GM19239 (cell line): ENCODE measurements at regions not wholly inside any gene's neighbourhood (a gene's known extent, or its start where the extent isn't known, plus 50 kb on each side); places are given as distances from the start of the nearest gene placed in this dataset.
"Not testable (repeated sequence)": the region's sequence is repeated elsewhere in the genome, so short reads cannot be mapped to it uniquely, and the experiment has no call there.

Experiments
- DNase-seq: peaks from one replicate; pipeline ENCODE4 v3.0.0; 2011; ENCODE audit warnings: low spot score; ENCODE audit not compliant: insufficient read length
- FAIRE-seq: peaks from 2 replicates; lab custom pipeline; 2011; peaks lifted over from hg19 to GRCh38; lab: Jason Lieb, UNC

DNA sequence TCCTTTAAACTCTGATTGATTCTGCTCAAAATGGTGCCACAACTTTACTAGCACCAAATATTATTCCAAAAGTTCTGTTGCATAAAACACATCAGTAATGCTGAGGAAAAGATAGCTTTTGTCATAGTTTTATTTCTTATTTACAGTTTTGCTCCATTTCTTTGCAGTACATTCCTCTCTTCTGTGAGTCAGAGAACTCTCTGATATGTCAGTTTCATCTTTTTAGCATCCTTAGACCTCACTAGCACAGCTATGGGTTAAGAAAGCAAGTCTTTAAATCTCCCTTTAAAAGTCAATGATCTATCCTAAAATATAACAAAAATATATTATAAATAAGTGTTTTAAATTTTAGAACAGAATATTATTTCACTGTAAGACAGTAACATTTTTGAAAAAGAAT, 356.6 kb upstream of the SNX7 start:
- no peak for FAIRE-seq
- DNase-seq: no peak

DNA sequence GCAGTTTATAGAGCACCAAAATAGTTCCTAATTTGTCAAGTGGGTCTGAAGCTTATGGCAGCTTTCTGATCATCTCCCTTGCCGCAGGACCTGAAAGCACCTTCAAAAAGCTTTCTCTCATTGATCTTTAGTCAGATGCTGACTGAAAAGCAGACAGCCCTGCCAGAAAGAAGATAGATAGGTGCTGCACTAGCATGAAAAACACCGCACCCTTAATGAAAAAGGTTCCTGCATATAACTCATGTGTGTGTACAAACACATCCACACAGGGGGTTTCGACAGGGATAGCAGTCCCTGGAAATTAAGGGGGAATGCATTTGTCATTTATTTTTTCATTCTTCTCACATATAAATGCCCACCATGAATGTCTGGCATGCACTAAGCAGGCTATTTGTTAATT, 361.7 kb upstream of the SNX7 start:
- no peak for FAIRE-seq

DNA sequence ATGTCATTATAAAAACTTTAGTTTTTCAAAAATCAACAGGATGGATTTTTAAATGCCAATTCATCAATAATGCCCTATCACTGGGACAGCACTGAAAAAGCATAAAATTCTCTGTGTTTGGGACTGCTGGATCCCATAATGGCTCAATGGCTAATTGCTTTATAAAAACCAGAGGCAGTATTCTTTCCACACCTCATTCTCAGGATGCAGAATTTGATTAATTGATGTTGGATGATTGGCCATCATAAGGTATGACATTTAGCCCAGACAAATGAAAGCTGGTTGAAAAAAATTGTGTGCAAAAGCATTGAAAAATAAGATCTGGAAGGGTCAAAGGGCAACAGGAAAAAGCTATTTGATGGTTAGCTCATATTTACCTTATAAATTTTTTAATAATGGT, 362.2 kb upstream of the SNX7 start:
- FAIRE-seq: no peak
- no peak for DNase-seq

More for the DNA sequence above, 361.7 kb upstream of the SNX7 start:
- DNase-seq: no peak

DNA sequence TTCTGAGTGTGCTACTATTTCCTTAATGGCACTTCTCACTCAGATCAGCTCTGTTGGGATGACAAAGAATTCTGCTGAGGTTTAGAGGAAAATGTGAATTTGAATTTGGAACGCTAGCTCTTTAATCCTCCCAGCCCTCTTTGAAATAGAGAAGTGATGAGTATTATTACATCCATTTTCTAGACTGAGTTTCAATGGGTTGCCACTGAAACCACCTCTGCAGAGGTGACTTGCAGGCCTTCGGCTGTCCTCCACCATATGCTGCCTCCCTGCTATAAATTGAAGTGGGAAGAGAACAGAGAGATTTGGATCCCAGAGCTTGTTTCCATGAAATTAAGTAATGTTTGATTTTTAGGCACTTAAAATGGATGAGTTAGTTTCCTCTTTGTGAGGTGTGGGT, 363.2 kb upstream of the SNX7 start:
- FAIRE-seq (no peak), DNase-seq (no peak)

DNA sequence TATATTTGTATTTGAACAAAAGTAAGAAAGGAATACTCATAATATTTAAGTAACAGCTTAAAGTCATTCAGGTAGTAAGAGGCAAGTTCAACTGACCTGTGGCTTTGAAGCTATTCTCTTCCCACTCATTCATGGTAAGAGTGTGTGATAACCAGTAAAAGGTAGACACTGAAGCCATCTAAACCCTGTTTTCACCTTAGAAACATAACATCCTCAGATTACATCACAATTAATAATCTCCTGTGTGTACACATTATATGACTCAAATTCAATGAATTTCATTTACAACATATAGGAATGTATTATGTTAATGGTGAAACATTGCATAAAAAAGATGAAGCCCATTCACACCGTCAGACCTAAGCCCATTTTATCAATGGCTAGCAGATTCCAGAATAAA, 364.8 kb upstream of the SNX7 start:
- DNase-seq: no peak
- FAIRE-seq: no peak

DNA sequence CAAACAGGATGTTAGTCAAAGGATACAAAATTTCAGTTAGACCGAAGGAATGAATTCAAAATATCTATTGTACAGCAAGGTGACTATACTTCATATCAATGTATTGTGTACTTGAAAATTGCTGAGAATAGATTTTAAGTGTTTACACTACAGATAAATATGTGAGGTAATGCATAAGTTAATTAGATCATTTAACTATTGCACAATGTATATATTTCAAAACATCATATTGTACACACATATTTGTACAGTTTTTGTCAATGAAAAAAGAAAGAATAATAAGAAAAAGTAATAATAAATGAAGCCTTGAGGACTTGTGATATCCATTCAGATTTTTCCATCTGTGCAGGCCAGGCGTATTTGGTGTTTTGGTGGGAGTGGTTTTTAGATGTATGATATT, 367.4 kb upstream of the SNX7 start:
- no peak for FAIRE-seq
- DNase-seq: no peak

DNA sequence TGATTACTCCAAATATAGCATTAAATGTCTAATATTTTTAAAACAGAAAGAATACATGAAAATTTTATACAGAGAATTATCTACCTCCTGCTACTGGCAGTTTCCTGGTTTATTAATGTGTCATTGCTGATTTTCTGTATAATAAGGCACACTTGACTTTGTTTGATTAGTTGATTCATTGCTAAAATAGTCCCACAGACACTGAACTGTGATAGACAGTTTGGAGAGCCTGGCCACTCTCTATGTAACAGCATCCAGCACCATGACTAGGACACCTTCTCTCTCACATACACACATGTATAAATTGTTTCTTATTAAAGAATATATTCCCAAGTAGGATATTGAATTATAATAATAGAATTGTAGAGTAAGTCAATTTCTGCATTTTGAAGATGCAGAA, 368.5 kb upstream of the SNX7 start:
- FAIRE-seq (no peak), DNase-seq (no peak)

DNA sequence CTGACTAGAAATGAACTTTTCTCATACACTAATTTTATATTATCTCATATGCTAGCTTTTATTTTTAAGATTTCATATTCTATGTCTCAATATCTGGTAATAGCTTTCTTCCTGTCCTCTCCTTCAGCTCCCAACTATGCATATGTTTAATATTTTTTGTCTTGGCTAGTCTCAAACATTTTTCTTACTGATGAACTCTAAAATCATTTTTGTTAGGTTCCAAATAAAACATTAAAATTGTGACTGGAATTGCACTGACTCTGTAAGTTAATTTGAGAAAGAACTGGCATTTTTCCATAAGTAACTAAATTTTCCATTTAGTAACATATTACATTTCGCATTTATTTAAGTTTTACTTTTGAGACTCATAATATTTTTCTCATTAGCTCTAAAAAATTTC, 368.5 kb upstream of the DPYD start:
- DNase-seq (no peak), FAIRE-seq (no peak)

DNA sequence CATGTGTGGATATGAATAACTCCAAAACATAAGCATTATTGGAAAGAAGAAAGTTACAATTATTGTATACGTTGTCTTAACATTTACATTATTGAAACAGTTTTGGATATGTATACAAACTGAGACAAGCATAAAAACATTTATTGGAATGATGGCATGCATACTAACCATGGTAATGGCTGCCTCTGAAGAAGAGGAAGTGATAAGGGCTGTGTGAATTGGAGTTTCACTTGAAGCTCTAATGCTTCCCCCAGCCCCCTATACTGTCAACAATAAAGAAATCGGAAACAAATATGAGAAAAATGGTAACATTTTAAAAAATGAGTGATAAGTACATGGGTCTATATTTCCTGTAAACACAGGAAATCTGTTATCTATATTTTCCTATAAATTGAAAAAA, 367.7 kb upstream of the DPYD start:
- FAIRE-seq: no peak
- DNase-seq: no peak

DNA sequence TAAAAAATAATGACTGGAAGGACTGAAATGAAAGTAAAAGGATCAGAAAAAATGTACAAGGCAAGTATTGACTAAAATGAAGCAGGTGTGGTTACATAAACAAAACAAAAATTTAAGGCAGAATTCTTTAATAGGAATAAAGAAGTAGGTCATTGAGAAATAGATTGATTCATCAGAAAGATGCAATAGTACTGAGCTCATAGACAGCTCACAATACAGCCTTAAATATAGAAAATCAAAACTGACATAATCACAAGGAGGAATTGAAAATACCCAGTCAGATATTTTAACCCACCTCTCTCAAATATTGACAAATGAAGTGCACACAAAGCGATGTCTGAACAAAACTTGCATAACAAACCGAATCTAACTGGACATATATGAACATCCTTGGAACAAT, 366.8 kb upstream of the DPYD start:
- no peak for FAIRE-seq
- no peak for DNase-seq

DNA sequence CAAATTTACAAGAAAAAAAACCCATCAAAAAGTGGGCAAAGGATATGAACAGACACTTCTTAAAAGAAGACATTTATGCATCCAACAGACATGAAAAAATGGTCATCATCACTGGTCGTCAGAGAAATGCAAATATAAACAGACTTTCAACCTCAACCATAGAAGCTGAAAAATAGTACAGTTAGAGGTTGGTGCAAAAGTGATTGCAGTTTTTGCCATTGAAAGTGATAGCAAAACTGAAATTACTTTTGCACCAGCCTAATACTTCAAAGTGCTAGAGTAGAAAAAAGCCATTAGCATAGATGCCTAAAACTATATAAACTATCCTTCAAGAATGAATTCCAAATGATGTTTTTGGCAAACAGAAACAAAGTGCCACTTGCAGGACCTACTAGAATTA, 365.8 kb upstream of the DPYD start:
- DNase-seq: no peak
- no peak for FAIRE-seq

DNA sequence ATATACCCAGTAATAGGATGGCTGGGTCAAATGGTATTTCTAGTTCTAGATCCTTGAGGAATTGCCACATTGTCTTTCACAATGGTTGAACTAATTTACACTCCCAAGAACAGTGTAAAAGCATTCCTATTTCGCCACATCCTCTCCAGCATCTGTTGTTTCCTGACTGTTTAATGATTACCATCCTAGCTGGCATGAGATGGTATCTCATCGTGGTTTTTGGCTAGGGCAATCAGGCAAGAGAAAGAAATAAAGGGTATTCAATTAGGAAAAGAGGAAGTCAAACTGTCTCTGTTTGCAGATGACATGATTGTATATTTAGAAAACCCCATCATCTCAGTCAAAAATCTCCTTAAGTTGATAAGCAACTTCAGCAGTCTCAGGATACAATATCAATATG, 364.5 kb upstream of the DPYD start:
- not testable (repeated sequence) for DNase-seq, FAIRE-seq

DNA sequence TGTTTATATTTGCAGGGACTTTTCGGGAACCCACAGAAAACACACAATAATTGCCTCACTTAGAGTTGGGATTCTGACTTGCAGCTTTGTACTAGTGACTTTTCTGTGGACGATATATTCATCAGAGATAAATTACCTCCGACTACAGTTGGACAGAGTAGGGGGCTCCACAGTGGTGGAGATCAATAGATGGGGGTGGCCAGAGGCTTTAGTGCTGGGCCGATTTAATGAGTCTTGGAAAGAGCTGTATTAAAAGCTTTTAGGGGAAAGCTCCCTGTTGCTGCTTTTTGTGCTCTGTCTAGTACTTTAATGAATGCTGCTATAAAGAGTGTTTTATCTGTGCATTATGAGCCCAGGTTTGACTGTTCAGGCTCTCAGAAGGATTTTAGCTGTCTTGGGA, 359.2 kb upstream of the DPYD start:
- DNase-seq (no peak), FAIRE-seq (no peak)

DNA sequence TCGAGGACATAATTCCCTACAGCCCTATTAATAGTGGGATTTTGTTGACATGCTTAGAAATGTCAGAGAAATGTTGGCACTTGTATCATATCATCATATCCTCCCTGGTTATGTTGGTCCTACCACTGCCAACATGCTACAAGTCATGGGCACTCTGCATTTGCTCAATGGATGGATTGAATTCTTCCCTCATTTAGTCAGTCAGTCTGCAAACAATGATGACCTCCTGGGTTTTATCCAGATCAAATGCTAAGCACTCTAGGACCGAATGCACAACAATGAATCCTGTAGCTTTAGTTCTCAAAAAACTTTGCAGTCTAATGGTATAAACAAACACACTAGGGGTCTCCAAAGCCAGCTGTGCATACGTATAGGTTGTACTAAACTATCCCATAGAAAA, 357.2 kb upstream of the DPYD start:
- no peak for FAIRE-seq
- no peak for DNase-seq

DNA sequence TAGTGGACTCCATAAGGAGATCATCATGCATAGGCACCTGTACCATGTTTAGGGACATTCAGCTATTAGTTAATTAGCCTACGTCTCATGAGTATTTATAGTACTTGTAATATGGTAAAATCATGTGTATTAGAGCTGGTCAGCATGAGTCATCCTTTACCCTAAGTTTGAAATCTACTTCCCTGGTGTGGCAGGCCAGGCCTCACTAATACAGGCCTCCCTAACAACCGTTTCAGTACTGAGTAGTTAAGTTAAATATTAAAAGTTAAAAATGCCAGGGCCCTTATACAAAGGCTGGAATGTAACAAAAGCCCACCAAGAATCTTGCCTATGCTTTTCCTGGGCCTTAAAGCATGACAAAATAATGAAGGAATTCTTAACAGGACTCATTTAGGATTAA, 356.3 kb upstream of the DPYD start:
- DNase-seq: no peak
- FAIRE-seq: no peak

DNA sequence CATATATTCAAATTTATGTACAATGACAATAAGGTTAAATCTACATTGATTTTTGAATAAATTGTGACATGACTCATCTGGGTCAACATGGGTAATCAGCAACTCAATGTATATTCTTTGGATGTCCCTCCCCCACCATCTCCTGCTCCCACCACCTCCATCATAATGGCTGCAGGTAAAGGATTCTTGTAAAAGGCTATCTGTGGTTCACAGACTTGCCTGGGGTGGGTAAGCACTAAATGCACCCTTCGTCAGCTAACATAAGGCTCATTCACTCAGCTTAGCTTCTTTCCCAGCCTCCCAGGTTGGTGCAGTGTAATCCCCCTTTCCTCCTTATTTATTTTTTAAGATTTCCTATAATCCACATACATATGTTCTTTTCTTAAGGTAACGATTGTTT, 355.7 kb upstream of the DPYD start:
- no peak for FAIRE-seq
- DNase-seq: no peak

DNA sequence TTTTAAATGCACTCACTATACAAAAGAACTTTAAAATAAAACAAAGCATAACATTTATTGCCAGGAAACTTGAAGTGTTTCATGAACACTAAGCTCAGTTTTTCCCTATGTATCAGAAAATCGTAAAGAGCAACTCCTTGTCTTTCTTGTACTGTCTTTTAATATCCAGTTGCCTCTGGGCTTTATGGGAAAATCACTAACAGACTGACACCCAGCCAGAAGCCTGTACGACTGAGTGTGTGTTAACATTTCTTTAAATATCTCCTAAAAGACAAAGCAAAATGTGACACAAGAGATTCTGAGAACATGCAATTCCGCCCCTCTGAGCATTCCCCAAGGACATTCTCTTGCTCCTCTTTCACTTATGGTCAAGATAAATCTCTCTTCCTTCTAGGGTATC, 347.5 kb upstream of the DPYD start:
- DNase-seq (no peak), FAIRE-seq (no peak)

DNA sequence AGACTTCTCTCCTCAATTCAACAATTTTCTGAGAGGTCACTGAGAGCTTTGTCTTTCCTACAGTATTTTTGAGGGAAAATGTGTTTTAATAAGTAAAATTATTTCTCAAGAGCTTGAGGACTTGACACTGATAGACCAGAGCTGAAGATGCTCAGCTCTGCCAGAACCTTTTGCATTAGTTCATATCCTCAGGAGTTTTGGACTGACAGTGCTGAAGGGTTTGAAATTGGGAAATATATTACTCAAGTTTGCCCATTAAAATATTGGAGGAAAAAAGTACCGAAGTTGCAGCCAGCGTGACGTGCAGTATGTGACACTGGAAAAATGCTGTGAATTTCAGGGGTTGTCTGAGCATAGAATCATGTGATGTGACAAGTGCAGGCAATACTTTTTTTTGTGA, 346.6 kb upstream of the DPYD start:
- FAIRE-seq (no peak), DNase-seq (no peak)

DNA sequence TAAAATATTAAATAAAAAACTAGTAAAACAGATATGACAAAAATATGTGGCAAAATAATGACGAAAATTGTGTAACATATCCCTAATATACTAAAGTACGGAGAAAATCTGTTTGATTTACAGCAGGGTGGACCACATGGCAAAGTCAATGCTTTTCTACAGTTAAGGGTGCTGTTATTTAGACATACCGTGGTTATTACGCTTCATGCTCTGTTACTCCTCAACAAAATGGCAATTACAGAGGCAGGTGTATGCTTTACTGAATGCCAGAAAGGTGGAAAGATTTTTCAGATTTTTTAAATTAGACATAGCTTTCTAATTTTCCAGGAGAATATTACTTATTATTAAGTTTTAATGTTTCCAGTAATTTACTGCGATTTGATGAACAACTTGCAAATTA, 343.9 kb upstream of the DPYD start:
- DNase-seq (no peak), FAIRE-seq (no peak)

DNA sequence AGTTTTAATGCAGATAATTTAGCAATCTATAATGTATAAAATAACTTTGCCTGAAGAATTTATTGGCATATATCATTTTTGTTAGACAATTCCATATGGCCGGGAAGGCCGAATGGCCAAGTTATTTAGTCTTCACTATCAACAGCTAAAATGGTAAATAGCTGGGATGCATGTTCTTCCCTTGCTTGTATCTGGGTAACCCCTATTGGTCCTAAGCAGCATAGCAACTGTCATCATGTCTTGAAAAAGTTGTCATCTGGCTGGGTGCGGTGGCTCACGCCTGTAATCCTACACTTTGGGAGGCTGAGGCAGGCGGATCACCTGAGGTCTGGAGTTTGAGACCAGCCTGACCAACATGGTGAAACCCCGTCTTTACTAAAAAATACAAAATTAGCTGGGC, 340.0 kb upstream of the DPYD start:
- no peak for DNase-seq
- FAIRE-seq: no peak

DNA sequence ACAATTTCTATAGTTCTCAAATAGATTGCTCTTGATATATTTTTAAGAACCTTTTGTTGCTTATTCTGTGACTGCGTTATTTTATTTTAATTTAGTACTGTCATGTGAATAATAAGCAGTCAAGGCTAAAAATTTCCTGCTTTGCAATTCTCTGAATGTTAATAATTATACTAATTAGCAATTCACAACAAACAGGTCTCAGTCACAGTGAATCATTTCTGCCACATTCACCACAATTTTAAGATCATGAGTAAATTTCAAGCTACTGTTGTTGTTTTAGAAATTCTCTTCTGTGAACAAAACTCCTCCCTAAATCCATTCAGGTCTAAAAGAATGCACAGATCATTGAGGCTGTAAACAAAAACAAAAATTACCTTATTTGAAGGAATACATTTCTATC, 339.6 kb upstream of the DPYD start:
- FAIRE-seq: no peak
- DNase-seq: no peak

DNA sequence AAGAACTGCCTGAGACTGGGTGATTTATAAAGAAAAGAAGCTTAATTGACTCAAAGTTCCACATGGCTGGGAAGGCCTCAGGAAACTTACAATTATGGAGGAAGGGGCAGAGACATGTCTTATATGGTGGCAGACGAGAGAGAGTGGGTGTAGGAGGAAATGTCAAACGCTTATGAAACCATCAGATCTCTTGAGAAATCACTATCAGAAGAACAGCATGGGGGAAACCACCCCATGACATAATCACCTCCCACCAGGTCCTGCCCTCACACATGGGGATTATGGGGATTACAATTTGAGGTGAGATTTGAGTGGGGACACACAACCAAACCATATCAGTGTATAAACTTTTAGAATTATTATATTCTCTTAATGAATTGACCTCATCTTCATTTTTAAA, 335.9 kb upstream of the DPYD start:
- no peak for DNase-seq
- no peak for FAIRE-seq

DNA sequence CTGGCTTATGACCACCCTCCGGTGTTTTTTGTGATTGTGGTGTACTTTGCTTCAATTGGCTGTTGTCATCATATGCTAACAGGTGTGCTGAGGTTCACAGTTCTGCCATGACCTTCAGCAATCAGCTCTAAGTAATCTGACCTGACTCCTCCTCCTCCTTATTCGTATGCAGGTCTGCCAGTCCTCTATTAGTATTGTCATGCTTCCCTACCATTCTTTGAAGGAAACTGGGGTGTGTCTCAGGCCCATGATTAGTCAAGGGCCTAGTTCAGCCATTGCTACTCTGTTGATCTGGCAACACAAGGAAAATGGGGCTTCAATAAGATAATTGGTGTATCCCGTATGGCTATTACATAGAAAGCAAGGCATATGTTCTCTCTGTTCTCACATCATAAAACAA, 332.3 kb upstream of the DPYD start:
- FAIRE-seq (no peak), DNase-seq (no peak)
